Suprapubic skin (tissue), 4 donors: ENCODE measurements at regions not wholly inside any gene's neighbourhood (a gene's known extent, or its start where the extent isn't known, plus 50 kb on each side); places are given as distances from the start of the nearest gene placed in this dataset.

Experiments
- POLR2A ChIP-seq, 2 donors: fragments of 450-650 bp; IDR thresholded peaks; one replicate each; pipeline ENCODE4 v1.6.1; 2017; ENCODE audit warnings: antibody characterized with exemption in 2 of 2, mild to moderate bottlenecking in 2 of 2, moderate library complexity in 2 of 2
- POLR2AphosphoS5 ChIP-seq, 3 donors: sonication (generic); formaldehyde crosslinking; IDR thresholded peaks; one replicate each; pipeline ENCODE4 v1.6.1; 2017; ENCODE audit warnings: antibody characterized with exemption in 3 of 3
- TF ChIP-seq, protein P1 (sequence below), 2 donors: fragments of 200-600 bp in 1 of 2; fragments of 450-650 bp in 1 of 2; sonication (generic) in 1 of 2; IDR thresholded peaks; one replicate each; pipeline ENCODE4 v1.5.1; 2016 to 2019; ENCODE audit warnings: antibody characterized with exemption in 2 of 2, mild to moderate bottlenecking in 1 of 2, moderate library complexity in 1 of 2

DNA sequence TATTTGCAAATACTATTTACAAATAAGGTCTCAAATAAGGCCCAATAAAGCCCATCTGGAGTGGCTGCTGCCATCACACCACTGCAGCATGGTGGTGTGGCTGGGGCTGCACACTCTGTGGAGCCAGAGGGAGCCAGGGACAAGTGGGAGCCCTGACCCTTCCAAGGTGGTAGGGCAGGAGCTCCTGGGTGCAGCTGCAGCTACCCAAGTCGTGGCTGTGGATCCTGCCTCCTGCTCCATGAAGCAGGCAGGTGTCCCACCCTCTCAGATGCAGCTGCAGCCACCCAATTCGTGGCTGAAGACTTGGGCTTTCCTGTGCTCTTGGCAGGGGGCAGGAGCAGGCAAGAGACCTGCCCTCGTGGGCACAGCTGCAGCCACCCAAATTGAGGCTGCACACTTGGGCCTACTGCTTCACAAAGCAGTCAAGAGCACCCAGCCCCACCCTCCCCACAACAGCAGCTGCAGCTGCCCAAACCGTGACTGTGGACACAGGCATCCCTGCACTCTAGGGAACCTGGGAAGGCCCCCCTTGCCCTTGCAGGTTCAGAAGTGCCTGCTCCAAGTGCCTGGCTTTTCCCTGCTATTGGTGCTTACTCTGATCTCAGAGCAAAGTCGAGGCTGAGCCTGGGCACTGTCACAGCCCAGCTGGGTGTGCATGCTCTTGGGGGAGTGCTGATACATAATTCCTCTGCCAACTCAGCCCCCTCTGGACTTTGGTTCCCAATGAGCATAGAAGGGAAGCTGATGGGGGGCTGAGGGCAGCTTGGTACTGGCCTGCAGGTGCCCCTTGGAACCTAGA lies 614.8 kb downstream of the PCDH18 start:
- TF ChIP-seq POLR2A (IDR thresholded peaks at IDR 0.05) (no peak), POLR2AphosphoS5 (IDR thresholded peaks at IDR 0.05) (no peak)
- TF ChIP-seq, protein P1, sequence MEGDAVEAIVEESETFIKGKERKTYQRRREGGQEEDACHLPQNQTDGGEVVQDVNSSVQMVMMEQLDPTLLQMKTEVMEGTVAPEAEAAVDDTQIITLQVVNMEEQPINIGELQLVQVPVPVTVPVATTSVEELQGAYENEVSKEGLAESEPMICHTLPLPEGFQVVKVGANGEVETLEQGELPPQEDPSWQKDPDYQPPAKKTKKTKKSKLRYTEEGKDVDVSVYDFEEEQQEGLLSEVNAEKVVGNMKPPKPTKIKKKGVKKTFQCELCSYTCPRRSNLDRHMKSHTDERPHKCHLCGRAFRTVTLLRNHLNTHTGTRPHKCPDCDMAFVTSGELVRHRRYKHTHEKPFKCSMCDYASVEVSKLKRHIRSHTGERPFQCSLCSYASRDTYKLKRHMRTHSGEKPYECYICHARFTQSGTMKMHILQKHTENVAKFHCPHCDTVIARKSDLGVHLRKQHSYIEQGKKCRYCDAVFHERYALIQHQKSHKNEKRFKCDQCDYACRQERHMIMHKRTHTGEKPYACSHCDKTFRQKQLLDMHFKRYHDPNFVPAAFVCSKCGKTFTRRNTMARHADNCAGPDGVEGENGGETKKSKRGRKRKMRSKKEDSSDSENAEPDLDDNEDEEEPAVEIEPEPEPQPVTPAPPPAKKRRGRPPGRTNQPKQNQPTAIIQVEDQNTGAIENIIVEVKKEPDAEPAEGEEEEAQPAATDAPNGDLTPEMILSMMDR (IDR thresholded peaks at IDR 0.05): no peak
